K562 (cell line): ENCODE measurements at regions not wholly inside any gene's neighbourhood (a gene's known extent, or its start where the extent isn't known, plus 50 kb on each side); places are given as distances from the start of the nearest gene placed in this dataset.

Experiments used
- ARID4B ChIP-seq: sonication (generic); formaldehyde crosslinking; IDR thresholded peaks from 2 replicates; pipeline ENCODE4 v1.8.0; 2022; ENCODE audit warnings: mild to moderate bottlenecking, missing genetic modification reagents
- CHAMP1 ChIP-seq: fragments of 450-650 bp; IDR thresholded peaks from 2 replicates; pipeline ENCODE4 v1.6.1; 2016; ENCODE audit warnings: mild to moderate bottlenecking
- CHCHD3 ChIP-seq: fragments of 250-450 bp; sonication (Bioruptor Pico); IDR thresholded peaks from 2 replicates; pipeline ENCODE4 v2.1.2; 2022; ENCODE audit warnings: mild to moderate bottlenecking
- CTCF ChIP-seq, 3 experiments: IDR thresholded peaks in 2 of 3; conservative IDR thresholded peaks in 1 of 3; 2 replicates each; pipeline ENCODE4 v1.5.1; 2011 to 2012; ENCODE audit warnings: low read length in 3 of 3, mild to moderate bottlenecking in 3 of 3, control low read depth in 2 of 3, improper control_type of control experiment in 1 of 3, inconsistent platforms in 1 of 3, low read depth in 1 of 3, mixed read lengths in 1 of 3, moderate library complexity in 1 of 3; ENCODE audit not compliant: insufficient read depth in 2 of 3
- DPF2 ChIP-seq: fragments of 450-650 bp; IDR thresholded peaks from 2 replicates; pipeline ENCODE4 v1.6.1; 2016
- E2F1 ChIP-seq: sonication (generic); formaldehyde crosslinking; IDR thresholded peaks from 2 replicates; pipeline ENCODE4 v1.8.1; 2023; ENCODE audit warnings: mild to moderate bottlenecking, missing genetic modification reagents, moderate library complexity
- HMGXB4 ChIP-seq: sonication (generic); formaldehyde crosslinking; IDR thresholded peaks from 2 replicates; pipeline ENCODE4 v1.8.1; 2023; ENCODE audit warnings: mild to moderate bottlenecking, missing genetic modification reagents
- KDM1A ChIP-seq, 2 experiments: fragments of 450-650 bp; IDR thresholded peaks; 2 replicates each; pipeline ENCODE4 v1.6.1; 2016; ENCODE audit warnings: mild to moderate bottlenecking in 2 of 2
- MAZ ChIP-seq, 2 experiments: fragments of 450-650 bp in 1 of 2; sonication (generic) in 1 of 2; formaldehyde crosslinking; IDR thresholded peaks in 1 of 2; conservative IDR thresholded peaks in 1 of 2; 2 replicates each; pipeline versions ENCODE4 v1.4.0 to v1.5.0; 2020; ENCODE audit warnings: mild to moderate bottlenecking in 1 of 2, missing genetic modification reagents in 1 of 2
- POLR2AphosphoS5 ChIP-seq: IDR thresholded peaks from 2 replicates; pipeline ENCODE4 v1.6.1; 2011; ENCODE audit warnings: mild to moderate bottlenecking, low read depth, low read length, moderate library complexity; ENCODE audit not compliant: control insufficient read depth, insufficient read depth
- SMARCA4 ChIP-seq: fragments of 450-650 bp; IDR thresholded peaks from 2 replicates; pipeline ENCODE4 v1.6.1; 2016
- SREBF2 ChIP-seq: sonication (generic); formaldehyde crosslinking; IDR thresholded peaks from 2 replicates; pipeline ENCODE4 v1.4.0; 2020; ENCODE audit warnings: mild to moderate bottlenecking, missing genetic modification reagents
- TBP ChIP-seq: optimal IDR thresholded peaks from 2 replicates; pipeline ENCODE3; 2011; ENCODE audit warnings: low read depth, low read length, improper control_type of control experiment
- ZNF282 ChIP-seq: sonication (generic); formaldehyde crosslinking; IDR thresholded peaks from 2 replicates; pipeline ENCODE4 v1.8.1; 2023; ENCODE audit warnings: missing genetic modification reagents

- TF ChIP-seq KDM1A (IDR thresholded peaks at IDR 0.05): no peak
- no peak for TF ChIP-seq HMGXB4 (CRISPR knock-in tag)
- TF ChIP-seq TBP: no peak
- TF ChIP-seq SREBF2 (CRISPR knock-in tag): no peak
- TF ChIP-seq CHAMP1: no peak
- TF ChIP-seq E2F1 (CRISPR knock-in tag): no peak
- no peak for TF ChIP-seq CTCF (IDR thresholded peaks at IDR 0.05 in 2 of 3, conservative IDR thresholded peaks at IDR 0.05 in 1 of 3; ENCODE audit: insufficient read depth in 2 of 3, low read depth in 1 of 3, low read length in 3 of 3)
- TF ChIP-seq POLR2AphosphoS5: no peak
- TF ChIP-seq ZNF282 (CRISPR knock-in tag): no peak
- TF ChIP-seq CHCHD3 (CRISPR knock-in tag): no peak
- no peak for TF ChIP-seq MAZ (CRISPR knock-in tag; conservative IDR thresholded peaks at IDR 0.05 in 1 of 2, IDR thresholded peaks at IDR 0.05 in 1 of 2)
- TF ChIP-seq ARID4B (CRISPR knock-in tag): no peak
- TF ChIP-seq DPF2: no peak
- TF ChIP-seq SMARCA4: no peak
Measured at GRCh38 chr7:156419782-156420181, 220.8 kb upstream of the RNF32 start.
